Medulla oblongata (tissue), 1 donor: ENCODE measurements at regions not wholly inside any gene's neighbourhood (a gene's known extent, or its start where the extent isn't known, plus 50 kb on each side); places are given as distances from the start of the nearest gene placed in this dataset.
"Not testable (repeated sequence)": the region's sequence is repeated elsewhere in the genome, so short reads cannot be mapped to it uniquely, and the experiment has no call there.

Experiments
- DNase-seq: peaks from one replicate; pipeline ENCODE4 v3.0.0-alpha.2; 2015; ENCODE audit errors: extremely low spot score

DNA sequence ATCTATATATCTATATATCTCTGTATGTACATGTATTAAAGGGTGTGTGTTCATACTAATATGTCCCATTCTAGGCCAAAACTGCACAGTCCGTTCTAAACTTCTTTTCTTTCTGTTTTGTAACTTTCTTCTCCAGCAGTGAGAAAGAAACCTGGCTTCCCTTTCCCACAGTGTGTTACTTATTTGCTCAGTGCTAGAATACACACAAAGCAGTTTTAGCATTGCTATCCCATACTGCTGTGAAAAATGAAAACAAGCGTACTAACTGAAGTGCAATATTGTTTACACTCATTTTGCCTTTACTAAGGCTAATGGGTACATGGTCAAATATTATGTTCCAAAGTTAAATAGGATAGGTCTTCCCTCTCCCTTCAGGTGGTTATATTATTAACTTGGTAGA lies 163.9 kb downstream of the LEPR start:
- no peak for DNase-seq

DNA sequence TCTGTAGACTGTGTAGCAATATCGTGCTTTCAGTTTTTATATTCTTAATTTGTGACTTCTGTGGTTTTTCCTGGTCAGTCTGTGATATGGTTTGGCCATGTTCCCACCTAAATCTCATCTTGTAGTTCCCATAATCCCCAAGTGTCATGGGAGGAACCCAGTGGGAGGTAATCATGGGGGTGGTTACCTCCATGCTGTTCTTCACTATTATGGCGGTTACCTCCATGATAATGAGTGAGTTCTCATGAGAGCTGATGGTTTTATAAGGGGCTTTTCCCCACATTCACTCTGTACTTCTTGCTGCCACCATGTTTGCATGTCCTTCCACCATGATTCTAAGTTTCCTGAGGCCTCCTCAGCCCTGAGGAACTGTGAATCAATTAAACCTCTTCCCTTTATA lies 169.8 kb downstream of the LEPR start:
- DNase-seq = no peak

DNA sequence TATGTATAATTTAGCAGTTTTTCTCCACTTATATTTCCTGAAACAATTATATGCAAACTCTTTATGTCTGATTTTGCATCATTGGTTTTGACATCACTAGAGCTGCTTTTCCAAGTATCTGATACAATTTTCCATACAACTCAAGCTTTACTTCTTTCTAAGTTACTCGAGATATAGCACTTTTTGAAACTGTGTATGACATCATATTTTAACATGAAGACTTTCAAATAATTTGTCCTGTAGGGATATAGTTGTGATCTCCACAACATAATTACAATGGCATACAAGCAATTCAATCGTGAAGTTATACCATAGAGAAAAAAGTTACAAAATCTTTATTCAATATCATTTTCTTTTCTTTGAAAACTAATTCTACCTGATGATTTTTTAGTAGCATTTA lies 173.0 kb downstream of the LEPR start:
- DNase-seq = no peak

DNA sequence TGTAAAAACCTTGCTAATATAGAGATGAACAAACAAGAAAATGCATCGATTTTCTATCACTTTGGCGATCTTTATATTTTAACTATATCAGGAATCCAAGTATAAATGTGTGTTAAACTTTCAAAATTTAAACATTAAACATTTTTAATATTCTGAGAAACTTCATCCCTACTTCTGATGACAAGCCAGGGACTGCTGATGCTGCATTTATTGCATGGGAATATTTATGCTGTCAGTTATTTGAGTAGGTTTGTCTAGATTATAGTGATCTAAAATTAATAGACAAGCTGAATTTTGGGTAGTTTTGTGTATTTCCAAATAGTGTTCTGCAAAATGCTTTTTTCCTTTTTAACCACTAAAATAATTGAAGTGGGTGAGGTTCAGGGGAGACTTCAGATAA lies 175.3 kb downstream of the LEPR start:
- DNase-seq = no peak

DNA sequence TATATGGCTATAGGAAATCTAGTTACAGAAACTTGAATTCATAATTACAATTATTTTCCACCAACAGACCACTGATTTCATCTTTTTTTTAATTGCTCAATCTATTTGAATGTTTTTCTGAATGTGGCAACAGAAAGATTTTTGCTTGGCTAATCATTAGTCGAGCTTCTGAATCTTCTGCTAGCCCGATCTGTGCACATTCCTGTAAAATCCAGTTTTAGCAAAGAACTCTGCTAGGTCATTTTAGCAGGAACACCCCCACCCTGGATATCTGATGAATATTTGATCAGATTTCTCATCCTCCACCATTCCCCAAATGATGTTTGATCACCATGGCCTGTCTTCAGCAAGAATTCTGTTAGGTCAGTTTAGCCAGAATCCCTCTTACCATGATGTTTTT lies 176.3 kb downstream of the LEPR start:
- DNase-seq = no peak

DNA sequence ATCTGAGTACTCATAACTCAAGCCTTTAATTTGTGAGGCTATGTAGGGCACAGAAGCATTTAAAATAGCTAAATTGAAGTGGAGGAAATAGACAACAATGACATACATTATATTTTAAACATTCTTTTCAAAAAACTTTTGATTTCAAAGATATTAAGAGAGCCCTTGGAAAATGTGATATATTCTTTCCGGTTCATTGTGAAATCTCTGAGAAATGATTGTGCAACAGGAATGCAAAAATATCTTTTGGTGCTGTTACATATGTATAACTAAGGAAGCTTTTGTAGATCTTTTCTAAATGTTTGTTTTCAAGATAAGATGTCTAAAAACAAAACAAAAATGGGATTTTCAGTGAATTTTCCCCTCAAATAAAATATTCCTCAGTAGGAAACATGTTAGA lies 185.2 kb downstream of the LEPR start:
- no peak for DNase-seq

DNA sequence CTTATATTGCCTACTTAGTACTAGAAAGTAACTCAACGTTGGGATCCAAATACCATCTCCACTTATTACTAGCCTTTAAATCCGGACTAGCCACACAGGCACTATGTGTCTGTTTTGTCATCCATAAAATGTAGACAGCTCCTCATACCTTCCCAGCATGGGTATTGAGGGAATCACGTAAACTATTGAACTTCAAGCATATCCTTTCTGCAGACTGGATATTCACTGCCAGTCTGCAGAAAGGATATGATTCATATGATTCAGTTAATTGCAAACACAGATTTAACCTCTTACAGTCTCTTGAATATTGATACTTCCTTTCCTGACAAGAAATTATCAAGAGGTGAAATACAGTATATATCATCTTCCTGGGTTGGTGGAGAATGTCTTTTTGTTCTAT lies 186.0 kb downstream of the LEPR start:
- DNase-seq = no peak

DNA sequence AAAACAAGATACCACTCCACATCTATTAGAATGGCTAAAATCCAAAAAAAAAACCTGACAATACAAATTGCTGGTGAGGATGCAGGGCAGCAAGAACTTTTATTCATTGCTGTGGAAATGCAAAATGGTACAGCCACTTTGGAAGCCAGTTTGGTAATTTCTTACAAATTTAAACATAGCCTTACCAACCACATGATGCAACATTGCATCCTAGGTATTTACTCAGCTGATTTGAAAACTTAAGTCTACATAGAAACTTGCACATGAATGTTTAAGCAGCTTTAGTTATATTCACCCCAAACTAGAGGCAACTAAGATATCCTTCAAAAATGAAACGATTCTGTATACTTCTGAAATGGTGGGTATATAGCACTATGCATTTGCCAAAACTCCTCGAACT lies 178.8 kb upstream of the PDE4B start:
- no peak for DNase-seq

DNA sequence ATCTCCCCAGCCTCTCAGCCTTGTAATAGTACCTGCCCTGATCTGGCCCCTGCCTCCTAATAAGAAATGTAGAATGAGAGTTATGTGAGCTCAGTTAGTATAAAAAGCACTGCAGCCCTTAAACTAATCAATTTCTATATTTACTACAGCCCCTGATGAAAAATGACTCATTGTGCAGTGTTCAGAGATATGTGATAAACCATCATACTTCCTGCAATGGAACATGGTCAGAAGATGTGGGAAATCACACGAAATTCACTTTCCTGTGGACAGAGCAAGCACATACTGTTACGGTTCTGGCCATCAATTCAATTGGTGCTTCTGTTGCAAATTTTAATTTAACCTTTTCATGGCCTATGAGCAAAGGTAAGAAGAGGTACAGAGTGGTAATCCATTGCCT lies 176.8 kb upstream of the PDE4B start:
- DNase-seq = no peak

DNA sequence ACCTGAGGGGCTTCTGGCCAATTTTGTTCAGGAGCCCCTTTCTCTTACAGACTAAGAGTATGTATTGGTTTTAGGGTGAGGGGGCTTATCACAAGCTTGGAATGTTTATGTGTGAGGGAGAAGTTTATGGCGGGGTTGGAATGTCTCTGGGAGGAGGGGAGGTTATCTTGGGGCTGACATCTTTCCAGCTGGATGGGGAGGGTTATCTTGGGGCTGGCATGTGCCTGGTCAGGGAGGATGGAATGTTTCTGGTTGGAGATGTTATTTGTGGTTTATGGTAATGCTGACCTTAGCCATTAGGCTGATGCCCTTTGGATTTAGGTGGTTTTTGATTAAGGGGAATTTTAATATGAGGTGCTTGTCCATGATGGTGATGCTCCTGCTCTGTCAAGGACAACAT lies 171.0 kb upstream of the PDE4B start:
- not testable (repeated sequence) for DNase-seq

DNA sequence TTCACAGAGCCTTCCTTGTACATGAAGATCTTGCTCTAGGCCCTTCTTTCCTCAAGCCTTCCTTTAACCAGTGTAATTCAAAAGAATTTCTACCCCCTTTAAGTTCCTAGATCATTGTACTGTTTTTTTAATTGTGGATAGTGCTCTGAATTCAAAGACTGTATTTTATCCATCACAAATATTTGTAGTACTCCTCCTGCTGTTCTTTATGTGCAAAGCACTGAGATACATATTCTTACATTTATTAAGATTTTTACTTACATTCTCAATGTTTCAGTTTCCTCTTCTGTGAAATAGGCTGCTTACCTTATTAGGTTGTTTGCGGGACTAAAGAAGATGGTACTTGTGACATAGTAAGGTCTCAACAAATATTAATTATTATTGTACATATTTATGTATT lies 168.8 kb upstream of the PDE4B start:
- no peak for DNase-seq

DNA sequence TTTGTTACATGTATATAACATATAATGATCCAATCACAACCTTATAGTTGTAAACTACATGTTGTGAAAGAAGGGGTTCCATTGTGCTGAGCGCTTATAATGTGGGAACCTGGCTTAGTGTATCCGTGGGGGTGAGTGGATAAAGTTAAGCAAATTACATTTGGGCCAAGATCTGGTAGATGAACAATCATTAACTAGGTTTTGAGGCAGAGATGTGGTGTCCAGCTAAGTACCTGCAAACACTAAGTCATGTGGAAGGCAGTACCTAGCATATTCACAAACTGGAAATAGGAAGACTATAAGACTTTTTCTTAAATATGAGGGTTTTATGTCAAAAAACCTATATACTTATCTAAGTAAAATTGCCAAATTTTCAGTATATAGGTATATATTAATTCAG lies 167.2 kb upstream of the PDE4B start:
- no peak for DNase-seq

DNA sequence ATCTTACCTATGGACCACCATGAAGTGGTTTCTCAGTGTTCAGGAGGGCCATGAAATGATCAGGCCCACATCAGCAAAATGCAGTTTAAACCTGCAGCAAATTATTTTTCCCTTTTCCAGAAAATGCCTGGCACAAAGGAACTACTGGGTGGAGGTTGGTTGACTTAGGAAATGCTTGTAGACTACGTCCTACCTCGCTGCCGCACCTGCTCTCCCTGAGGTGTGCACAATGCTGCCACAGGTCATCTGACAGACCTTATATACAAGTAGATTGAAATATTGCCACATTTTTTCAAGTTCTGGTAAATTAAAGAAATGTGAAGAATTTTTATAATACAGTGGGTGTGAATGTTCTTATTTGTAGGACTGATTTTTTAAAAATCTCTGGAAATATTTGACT lies 166.7 kb upstream of the PDE4B start:
- no peak for DNase-seq

DNA sequence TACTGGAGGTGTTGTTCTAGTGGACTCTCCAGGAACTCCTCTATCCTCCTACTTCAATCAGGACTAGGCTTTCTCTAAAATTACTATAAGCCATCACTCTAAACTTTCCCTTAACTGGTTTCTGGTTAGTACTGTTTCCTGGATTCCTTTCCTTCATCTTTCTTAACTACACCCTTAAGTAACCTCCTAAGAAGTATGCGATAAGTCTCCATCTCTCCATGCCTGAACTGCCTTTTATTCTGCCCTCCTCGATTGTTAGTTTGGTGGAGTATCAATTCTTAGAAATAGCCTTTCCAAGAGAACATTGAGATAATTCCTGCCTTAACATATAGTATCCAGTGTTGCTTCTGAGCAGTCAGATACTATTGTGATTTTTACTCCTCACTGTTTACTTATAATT lies 162.9 kb upstream of the PDE4B start:
- DNase-seq = no peak

DNA sequence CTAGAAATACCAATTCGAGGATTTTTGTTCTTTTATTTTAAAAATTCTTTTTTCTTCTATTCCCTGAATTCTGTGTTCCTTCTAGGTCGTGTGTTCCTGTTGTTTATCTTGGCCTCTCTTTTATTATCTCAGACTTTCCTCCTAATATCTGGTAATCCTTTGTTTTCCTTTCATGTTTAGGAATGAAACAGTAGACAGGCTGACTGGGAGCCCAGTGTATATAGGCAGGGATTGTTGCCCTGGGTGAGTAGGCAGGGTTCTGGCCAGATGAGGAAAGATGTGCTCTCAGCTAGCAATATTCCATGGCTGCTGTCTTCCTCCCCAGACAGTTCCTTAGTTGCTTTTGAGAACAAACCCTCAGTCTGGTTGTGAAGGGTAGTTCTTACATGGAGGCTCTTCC lies 161.8 kb upstream of the PDE4B start:
- no peak for DNase-seq

DNA sequence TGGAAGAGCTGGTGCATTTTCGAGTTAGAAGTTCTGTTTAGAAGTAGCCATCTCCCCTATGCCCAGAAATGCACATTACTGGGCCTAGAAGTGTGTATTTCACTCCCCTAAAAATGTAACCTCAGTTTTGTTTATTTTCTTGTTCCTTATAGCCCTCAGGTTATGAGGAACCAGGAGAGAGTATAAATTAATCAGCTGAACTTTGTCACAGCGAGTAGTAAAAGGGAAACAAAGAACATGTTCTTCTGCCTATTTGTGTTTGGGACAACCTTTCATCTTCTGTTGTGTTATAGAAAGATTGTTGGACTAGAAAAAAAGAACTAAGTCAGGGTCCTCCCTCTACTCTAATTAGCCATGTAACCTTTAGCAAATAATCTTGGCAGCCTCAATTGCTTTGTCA lies 160.5 kb upstream of the PDE4B start:
- DNase-seq = no peak

DNA sequence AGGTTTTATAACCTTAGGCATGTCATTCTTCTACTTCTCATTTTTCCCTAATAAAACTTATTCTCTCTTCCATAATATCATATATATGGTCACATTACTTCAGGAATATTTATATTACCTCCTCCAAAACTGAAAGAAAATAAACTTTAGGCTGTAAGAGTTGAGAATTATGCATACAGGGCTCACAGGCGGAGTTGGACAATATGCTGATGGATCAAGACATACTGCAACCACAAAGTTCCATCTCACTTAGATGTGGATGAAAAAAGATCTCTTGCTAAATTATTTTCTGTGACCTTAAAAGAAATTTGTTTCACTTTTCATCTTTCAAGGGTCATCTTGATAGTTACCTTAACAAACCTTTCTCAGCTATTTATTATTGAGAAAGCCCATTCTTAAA lies 152.6 kb upstream of the PDE4B start:
- DNase-seq = no peak

DNA sequence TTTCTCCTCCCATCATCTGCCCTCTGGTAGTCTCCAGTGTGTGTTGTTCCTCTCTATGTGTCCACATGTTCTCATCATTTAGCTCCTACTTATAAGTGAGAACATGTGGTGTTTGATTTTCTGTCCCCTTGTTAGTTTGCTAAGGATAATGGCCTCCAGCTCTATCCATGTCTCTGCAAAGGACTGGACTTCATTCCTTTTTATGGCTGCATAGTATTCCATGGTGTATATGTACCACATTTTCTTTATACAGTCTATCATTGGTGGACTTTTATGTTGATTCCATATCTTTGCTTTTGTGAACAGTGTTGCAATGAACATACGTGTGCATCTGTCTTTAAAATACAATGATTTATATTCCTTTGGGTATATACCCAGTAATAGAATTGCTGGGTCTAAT lies 143.5 kb upstream of the PDE4B start:
- not testable (repeated sequence) for DNase-seq

DNA sequence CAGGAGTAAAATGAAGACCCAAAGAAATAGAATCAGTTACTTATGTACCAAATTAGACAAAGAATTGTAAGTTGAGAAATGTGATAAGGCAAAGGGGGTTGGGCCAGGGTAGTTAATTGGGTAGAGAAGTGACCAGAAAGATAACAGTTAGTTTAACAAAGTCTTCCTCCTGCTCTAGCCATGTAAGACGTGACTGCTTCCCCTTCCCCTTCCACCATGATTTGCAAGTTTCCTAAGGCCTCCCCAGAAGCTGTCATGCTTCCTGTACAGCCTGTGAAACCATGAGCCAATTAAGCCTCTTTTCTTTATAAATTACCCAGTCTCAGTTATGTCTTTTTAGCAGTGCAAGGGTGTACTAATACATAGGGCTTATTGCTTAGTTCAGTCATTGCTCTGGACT lies 142.0 kb upstream of the PDE4B start:
- DNase-seq = no peak

DNA sequence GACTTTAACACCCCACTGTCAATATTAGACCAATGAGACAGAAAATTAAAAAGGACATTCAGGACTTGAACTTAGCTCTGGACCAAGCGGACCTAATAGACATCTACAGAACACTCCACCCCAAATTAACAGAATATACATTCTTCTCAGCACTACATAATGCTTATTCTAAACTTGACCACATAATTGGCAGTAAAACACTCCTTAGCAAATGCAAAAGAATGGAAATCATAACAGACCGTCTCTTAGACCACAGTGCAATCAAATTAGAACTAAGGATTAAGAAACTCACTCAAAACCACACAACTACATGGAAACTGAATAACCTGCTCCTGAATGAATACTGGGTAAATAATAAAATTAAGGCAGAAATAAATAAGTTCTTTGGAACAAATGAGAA lies 138.2 kb upstream of the PDE4B start:
- DNase-seq = not testable (repeated sequence)

DNA sequence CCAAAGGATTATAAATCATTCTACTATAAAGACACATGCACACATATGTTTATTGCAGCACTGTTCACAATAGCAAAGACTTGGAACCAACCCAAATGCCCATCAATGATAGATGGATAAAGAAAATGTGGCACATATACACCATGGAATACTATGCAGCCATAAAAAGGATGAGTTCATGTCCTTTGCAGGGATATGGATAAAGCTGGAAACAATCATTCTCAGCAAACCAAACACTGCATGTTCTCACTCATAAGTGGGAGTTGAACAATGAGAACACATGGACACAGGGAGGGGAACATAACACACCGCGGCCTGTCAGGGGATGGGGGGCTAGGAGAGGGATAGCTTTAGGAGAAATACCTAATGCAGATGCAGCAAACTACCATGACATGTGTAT lies 135.1 kb upstream of the PDE4B start:
- DNase-seq = not testable (repeated sequence)

DNA sequence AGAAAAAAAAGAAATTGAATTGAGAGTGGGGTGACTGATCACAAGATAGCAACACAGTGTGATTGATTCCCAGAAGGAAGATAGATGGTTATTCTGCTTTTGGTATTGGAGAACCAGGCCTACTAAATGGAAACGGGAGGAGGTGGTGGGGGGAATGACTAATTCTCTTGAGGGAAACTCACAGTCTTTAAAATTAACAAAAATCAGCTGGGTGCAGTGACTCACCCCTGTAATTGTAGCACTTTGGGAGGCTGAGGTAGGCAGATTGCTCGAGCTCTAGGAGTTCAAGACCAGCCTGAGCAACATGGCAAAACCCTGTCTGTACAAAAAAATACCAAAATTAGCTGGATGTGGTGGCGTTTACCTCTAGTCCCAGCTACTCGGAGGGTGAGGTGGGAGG lies 134.6 kb upstream of the PDE4B start:
- DNase-seq = no peak

DNA sequence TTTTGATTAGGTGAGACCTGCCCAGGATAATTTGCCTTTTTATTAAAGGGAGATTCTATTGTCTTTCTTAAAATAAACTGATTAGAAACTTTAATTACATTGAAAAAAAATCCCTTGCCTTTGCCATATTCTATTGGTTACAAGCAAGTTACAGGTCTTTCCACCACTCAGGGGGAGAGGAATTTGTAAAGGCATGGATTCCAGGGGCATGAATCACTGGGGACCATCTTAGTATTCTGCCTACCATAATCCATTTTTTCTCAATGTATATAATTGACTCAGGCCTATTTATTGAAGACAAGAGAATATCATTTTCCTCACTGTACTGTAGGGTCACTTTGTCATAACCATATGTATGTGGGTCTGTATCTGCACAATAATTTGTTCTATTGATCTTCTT lies 124.3 kb upstream of the PDE4B start:
- DNase-seq = no peak

DNA sequence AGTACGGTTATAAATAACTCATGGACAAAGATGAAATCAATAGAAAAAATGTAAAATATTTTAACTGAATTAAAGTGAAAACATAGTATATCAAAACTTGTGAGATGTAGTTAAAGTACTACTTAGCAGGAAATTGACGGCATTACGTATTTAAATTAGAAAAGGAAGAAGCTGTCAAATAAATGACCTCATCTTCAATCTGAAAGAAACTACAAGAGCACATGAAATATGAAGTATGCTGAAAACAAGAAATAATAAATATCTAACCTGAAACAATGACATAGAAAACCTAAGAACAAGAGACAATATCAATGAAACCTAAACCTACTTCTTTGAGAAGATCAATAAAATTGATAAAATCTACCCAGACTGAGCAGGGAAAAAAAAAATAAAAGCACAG lies 122.2 kb upstream of the PDE4B start:
- no peak for DNase-seq

DNA sequence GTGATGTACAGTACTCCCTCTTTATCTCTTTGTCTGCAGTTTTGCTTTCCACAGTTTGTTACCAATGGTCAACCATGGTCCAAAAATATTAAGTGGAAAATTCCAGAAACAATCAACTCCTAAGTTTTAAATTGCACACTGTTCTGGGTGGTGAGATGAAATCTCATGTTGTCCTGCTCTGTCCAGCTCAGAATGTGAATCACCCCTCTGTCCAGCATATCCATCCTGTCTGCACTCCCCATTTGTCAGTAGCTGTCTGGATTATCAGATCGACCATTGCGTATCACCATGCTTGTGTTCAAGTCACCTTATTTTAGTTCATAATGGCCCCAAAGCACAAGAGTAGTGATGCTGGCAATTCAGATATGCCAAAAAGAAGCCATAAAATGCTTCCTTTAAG lies 118.2 kb upstream of the PDE4B start:
- DNase-seq = no peak
